HFFc6 (cell line): ENCODE measurements at regions not wholly inside any gene's neighbourhood (a gene's known extent, or its start where the extent isn't known, plus 50 kb on each side); places are given as distances from the start of the nearest gene placed in this dataset.

ENCODE experiments used
- DNase-seq: peaks from one replicate; pipeline ENCODE4 v3.0.0-alpha.2; 2018
- H3K27ac Mint-ChIP-seq: 2 replicates; pipeline ENCODE4 v1.8.0; 2020; ENCODE audit warnings: mild to moderate bottlenecking, mixed read lengths
- H3K27me3 Mint-ChIP-seq: 2 replicates; pipeline ENCODE4 v1.8.0; 2021; ENCODE audit warnings: mild to moderate bottlenecking, moderate library complexity, mixed read lengths; ENCODE audit not compliant: insufficient read depth
- H3K36me3 Mint-ChIP-seq: 2 replicates; pipeline ENCODE4 v1.8.0; 2021; ENCODE audit warnings: low read depth, mixed read lengths
- H3K4me1 Mint-ChIP-seq: 2 replicates; pipeline ENCODE4 v1.8.0; 2020; ENCODE audit warnings: low read depth, mixed read lengths
- H3K4me3 Mint-ChIP-seq: 2 replicates; pipeline ENCODE4 v1.8.0; 2020; ENCODE audit warnings: mild to moderate bottlenecking, moderate library complexity, mixed read lengths
- H3K9me3 Mint-ChIP-seq: 2 replicates; pipeline ENCODE4 v1.8.0; 2020; ENCODE audit warnings: mild to moderate bottlenecking, mixed read lengths
- TF ChIP-seq, protein P1 (sequence below): fragments of 200-600 bp; sonication (generic); IDR thresholded peaks from 2 replicates; pipeline ENCODE4 v1.5.0; 2021; ENCODE audit warnings: antibody characterized with exemption, mild to moderate bottlenecking

DNA sequence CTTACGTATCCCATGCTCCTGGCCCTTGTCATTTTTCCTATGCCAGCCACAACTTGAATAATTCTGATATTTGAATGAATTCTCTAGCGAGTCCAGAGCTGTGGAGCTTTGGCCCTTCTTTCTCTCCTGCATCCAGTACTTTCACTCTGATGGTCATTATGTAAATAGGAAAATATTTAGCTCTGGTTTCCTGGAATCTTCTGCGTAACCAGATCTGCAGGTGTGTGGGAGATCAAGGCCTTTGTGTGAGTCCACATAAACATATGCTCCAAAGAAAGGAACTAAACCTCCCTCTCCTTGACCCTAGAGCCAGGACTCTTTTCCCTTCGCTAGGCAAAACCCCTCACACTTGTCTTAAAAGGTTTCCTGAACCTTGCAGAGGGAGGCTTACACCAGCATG lies 132.5 kb upstream of the THBS1 start:
- Mint-ChIP-seq H3K36me3 (peaks cover 4% of the 10 kb centered on the region), H3K4me1 (peaks cover 9% of the 10 kb centered on the region), H3K27ac (no peak overlapping the region), H3K4me3 (no peak overlapping the region), H3K27me3 (no peaks in the 10 kb centered on the region; the same call in 1 of the 2 replicates), H3K9me3 (no peaks in the 10 kb centered on the region)
- TF ChIP-seq, protein P1, sequence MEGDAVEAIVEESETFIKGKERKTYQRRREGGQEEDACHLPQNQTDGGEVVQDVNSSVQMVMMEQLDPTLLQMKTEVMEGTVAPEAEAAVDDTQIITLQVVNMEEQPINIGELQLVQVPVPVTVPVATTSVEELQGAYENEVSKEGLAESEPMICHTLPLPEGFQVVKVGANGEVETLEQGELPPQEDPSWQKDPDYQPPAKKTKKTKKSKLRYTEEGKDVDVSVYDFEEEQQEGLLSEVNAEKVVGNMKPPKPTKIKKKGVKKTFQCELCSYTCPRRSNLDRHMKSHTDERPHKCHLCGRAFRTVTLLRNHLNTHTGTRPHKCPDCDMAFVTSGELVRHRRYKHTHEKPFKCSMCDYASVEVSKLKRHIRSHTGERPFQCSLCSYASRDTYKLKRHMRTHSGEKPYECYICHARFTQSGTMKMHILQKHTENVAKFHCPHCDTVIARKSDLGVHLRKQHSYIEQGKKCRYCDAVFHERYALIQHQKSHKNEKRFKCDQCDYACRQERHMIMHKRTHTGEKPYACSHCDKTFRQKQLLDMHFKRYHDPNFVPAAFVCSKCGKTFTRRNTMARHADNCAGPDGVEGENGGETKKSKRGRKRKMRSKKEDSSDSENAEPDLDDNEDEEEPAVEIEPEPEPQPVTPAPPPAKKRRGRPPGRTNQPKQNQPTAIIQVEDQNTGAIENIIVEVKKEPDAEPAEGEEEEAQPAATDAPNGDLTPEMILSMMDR = no peak
- DNase-seq = no peak

- no peaks in the 10 kb centered on the region; the same call in 1 of the 2 replicates for H3K27me3 Mint-ChIP-seq
- no peak overlapping the region for H3K4me3 Mint-ChIP-seq
- peaks cover 23% of the 10 kb centered on the region for H3K4me1 Mint-ChIP-seq
- H3K9me3 Mint-ChIP-seq = no peaks in the 10 kb centered on the region
- TF ChIP-seq, protein P1 = no peak
- no peak for DNase-seq
- no peak overlapping the region for H3K27ac Mint-ChIP-seq
- no peaks in the 10 kb centered on the region; the same call in none of the 2 replicates for H3K36me3 Mint-ChIP-seq
Measured at GRCh38 chr15:39451121-39451688, 129.7 kb upstream of the THBS1 start.

DNA sequence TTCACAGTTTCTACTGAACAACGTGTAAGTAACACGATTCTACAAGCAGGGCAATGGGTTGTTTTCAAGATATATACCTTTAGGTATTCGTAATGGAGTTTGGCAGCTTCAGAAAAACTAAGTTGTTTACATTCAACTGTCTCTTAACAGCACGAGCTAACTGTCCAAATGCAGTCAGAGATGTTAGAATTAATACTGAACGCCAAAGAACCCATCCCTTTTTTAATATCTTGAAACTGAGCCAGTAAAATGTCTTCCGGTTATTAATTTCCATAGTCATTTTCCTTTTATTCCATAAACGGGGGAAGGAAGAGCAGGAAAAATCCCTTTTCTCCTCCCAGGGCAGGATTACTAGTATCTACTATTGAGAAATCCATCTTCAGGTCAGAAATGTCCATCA lies 129.0 kb upstream of the THBS1 start:
- no peaks in the 10 kb centered on the region for H3K9me3 Mint-ChIP-seq
- no peak overlapping the region for H3K27ac Mint-ChIP-seq
- H3K36me3 Mint-ChIP-seq = no peaks in the 10 kb centered on the region; the same call in none of the 2 replicates
- TF ChIP-seq, protein P1 = no peak
- H3K27me3 Mint-ChIP-seq = no peaks in the 10 kb centered on the region; the same call in 1 of the 2 replicates
- peaks cover 26% of the 10 kb centered on the region for H3K4me1 Mint-ChIP-seq
- DNase-seq = no peak
- H3K4me3 Mint-ChIP-seq = no peak overlapping the region

- Mint-ChIP-seq H3K4me1 (peaks cover 26% of the 10 kb centered on the region), H3K27me3 (no peaks in the 10 kb centered on the region), H3K27ac (no peak overlapping the region), H3K9me3 (no peaks in the 10 kb centered on the region), H3K36me3 (no peaks in the 10 kb centered on the region; the same call in none of the 2 replicates), H3K4me3 (no peak overlapping the region)
- TF ChIP-seq, protein P1 = no peak
- DNase-seq = no peak
Measured at GRCh38 chr15:39453620-39454019, 127.3 kb upstream of the THBS1 start.

DNA sequence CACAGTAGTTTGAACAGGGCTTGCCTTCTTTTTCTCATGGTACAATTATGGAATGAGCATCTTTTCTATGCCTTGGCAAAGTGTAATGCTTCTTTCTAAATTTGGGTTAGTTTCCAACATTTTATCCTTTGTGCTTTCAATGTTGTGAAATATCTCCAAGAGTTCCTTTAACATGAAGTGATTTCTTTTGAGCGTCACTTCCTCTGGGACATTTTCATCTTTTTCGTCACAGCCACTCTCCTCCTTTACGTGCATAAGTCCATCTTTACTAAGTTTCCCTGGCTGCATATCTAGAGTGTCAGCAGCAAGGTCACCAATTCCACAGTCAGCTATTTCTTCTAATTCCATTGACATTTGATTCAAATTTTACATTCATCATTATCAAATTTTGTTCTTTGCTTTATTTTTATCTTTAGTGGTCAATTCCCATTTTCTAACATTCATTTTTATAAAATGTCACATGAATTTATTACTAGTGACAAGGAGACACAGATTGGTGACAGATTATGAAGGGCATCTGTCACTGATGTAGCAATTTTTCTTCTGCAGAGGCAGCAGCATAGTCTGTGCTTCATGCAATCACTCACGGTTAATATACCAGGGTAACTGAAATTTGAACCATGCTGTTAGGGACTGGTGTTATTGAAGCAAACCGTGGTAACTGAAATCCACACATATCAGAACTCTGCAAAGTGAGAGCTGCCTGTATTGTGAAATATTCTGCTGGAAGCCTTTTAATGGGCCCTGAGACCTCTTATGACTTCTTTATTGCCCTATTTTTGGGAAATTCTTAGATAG lies 126.5 kb upstream of the THBS1 start:
- no peaks in the 10 kb centered on the region for H3K9me3 Mint-ChIP-seq
- no peaks in the 10 kb centered on the region; the same call in none of the 2 replicates for H3K36me3 Mint-ChIP-seq
- H3K27ac Mint-ChIP-seq = peak overlapping the region; percentile 71
- DNase-seq = no peak
- no peak overlapping the region for H3K4me3 Mint-ChIP-seq
- no peaks in the 10 kb centered on the region for H3K27me3 Mint-ChIP-seq
- TF ChIP-seq, protein P1 = no peak
- peaks cover 26% of the 10 kb centered on the region for H3K4me1 Mint-ChIP-seq
